ENCODE measurements at regions not wholly inside any gene's neighbourhood (a gene's known extent, or its start where the extent isn't known, plus 50 kb on each side); places are given as distances from the start of the nearest gene placed in this dataset.

- no peak for DNase-seq
Observed at GRCh38 chr3:106183762-106184391, 315.1 kb upstream of the CBLB start.

GRCh38 chr3:106184540-106185457 lies 316.0 kb upstream of the CBLB start:
- no peak for DNase-seq

- no peak for DNase-seq
Observed at GRCh38 chr3:106185949-106186348, 317.1 kb upstream of the CBLB start.

GRCh38 chr3:106190296-106190695 lies 321.5 kb upstream of the CBLB start:
- DNase-seq, result no peak

- no peak for DNase-seq
Observed at GRCh38 chr3:106191211-106191610, 322.4 kb upstream of the CBLB start.

- DNase-seq, result no peak
Observed at GRCh38 chr3:106191913-106192312, 323.1 kb upstream of the CBLB start.

- no peak for DNase-seq
Observed at GRCh38 chr3:106193876-106194275, 325.1 kb upstream of the CBLB start.

- DNase-seq, result no peak
Observed at GRCh38 chr3:106194726-106195125, 325.9 kb upstream of the CBLB start.

- no peak for DNase-seq
Observed at GRCh38 chr3:106197532-106198194, 328.9 kb upstream of the CBLB start.

GRCh38 chr3:106204160-106204868 lies 335.5 kb upstream of the CBLB start:
- DNase-seq, result no peak

- DNase-seq, result no peak
Observed at GRCh38 chr3:106206146-106206545, 337.3 kb upstream of the CBLB start.

- no peak for DNase-seq
Observed at GRCh38 chr3:106206613-106207012, 337.8 kb upstream of the CBLB start.

- no peak for DNase-seq
Observed at GRCh38 chr3:106208251-106208650, 339.4 kb upstream of the CBLB start.

GRCh38 chr3:106208967-106209366 lies 340.2 kb upstream of the CBLB start:
- no peak for DNase-seq

- DNase-seq, result no peak
Observed at GRCh38 chr3:106209482-106209881, 340.7 kb upstream of the CBLB start.

GRCh38 chr3:106210923-106211322 lies 342.1 kb upstream of the CBLB start:
- DNase-seq, result no peak

GRCh38 chr3:106212665-106213222 lies 343.9 kb upstream of the CBLB start:
- DNase-seq, result no peak

- no peak for DNase-seq
Observed at GRCh38 chr3:106213954-106214353, 345.1 kb upstream of the CBLB start.

GRCh38 chr3:106214641-106215040 lies 345.8 kb upstream of the CBLB start:
- DNase-seq, result no peak

GRCh38 chr3:106215047-106215446 lies 346.2 kb upstream of the CBLB start:
- peak; percentile 45 to 52 for DNase-seq

GRCh38 chr3:106217745-106218144 lies 348.9 kb upstream of the CBLB start:
- DNase-seq, result no peak

GRCh38 chr3:106227068-106227467 lies 358.3 kb upstream of the CBLB start:
- no peak for DNase-seq

GRCh38 chr3:106228271-106228670 lies 359.5 kb upstream of the CBLB start:
- no peak for DNase-seq

All from activated T-cell treated with anti-CD3 and anti-CD28 coated beads, Interleukin-2, amount 50 U/mL, for 48 hours (primary cell).